ENCODE measurements at regions not wholly inside any gene's neighbourhood (a gene's known extent, or its start where the extent isn't known, plus 50 kb on each side); places are given as distances from the start of the nearest gene placed in this dataset.

DNA sequence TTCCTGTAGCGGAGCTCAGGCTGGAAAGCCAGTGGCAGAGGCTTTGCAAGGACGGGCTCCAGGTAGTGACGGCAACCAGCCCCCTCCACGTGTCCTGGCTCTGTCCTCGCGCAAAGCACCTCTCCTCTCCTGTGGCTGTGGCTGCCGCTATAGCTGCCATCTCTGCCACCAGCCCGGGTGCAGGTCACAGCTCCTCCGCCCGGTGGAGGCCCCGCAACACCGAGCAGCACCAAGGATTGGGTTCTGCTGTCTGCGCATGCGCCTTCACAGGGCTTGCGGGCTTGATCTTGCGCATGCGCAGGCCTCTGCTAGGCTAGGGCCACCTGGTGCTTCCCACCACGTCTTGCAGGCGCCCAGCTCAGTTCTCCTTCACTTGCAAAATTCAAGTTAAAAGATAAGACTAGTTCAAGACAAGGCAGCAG lies 625.4 kb downstream of the QKI start:
- no peak for DNase-seq (ENCODE audit: low read depth)

DNA sequence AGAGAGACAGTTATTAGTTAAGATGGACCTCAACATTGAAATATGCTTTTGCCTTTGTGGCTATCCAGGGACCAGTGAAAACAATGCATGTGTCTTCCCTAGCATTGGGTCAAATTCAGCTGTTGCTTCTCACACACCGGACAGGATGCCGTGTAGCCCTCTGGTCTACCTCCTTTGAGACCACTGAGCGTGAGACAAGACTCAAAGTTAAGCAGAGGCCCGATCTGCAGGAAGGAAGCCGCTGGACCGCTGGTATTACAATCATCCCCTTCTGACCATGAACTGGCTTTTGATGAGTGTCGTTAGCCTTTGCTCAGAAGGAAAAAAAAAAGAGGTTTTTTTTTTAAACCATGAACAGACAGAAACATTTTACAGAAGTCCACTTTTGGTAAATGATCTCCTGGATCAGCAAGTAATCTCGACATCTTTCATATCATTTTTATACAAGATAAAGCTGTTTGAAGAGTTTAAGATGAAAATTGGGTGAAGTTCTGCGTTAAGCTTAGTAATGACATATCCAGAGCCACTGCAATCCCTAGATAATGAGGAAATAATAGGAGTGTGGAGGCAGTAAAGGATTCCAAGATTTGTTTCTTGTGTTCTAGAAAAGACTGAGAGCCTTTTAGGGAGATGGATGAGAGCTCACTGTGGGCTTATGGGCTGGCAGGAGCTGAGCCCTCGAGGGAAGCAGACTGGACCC lies 622.8 kb downstream of the QKI start:
- DNase-seq (ENCODE audit: low read depth) = no peak

DNA sequence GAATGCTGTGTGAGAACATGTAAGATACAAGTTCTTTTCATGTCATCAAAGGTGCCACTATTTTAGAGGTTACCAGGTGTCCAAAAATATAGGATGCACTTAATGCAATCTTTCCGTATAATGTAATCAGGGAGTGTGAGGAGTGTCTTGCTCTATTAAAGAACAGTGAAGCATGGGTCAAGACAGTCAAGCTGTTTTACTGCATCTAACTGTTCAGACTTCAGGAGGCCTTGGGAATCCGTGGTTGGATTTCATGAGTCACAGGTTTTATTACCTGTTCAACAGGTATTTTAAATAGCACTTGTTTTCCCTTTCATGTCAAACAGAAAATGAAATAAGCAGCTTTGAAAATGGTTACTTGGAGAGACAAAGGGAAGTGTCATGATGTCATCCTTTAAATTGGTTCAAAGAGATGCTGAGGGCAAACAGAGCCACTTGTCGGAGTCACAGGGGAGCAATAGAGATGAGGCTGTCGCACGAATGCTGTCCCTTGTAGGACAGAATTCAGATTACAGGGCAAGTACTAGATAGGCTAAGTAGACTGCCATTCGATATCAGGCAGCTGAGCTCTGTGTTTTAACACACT lies 621.5 kb downstream of the QKI start:
- no peak for DNase-seq (ENCODE audit: low read depth)

DNA sequence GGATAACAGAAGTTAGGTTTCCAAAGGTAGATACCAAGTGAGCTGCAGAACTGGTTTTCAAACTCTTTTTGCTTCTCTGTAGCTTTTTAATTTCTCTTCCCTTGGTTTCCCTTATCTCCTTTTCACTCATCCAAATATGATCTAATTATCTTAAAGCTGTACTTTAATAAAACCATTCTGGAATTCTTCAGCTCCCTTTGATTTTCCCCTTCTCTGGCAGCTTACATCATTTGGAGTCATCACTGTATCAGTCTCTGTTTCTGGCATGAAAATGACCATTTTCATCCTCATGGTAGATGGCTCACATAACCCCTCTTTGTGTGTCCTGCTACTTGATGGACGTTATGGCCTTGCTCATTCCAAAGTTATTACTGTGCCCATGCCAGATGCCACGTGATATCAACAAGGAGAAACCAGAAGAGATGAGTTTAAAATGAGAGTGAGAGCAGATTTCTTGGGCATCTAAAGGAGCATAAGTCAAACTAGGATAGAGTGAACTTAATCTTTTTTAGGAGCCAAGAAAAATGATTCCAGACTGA lies 620.2 kb downstream of the QKI start:
- DNase-seq (ENCODE audit: low read depth) = no peak

DNA sequence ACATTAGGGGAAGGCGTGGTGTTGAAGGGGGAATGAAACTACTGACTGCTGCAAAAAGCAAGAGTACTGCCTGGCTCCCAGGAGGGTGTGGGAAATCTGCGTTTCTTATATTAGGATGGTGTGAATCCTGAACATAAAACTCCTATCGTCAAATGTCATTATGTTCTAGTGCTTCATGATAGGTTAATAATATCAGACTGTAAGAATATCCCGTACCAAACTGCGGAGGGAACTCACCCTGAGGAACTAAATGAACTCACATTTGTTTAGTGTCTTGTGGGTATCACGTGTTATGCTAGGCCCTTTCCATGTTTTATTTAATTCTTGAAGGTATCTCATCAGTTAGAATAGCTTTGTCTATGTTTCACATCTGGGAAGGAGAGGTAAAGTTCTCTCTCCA lies 610.7 kb downstream of the QKI start:
- no peak for DNase-seq (ENCODE audit: low read depth)

- peak; percentile 26 for DNase-seq (ENCODE audit: low read depth)
These were observed 609.0 kb downstream of the QKI start for GRCh38 chr6:164023535-164023934.

DNA sequence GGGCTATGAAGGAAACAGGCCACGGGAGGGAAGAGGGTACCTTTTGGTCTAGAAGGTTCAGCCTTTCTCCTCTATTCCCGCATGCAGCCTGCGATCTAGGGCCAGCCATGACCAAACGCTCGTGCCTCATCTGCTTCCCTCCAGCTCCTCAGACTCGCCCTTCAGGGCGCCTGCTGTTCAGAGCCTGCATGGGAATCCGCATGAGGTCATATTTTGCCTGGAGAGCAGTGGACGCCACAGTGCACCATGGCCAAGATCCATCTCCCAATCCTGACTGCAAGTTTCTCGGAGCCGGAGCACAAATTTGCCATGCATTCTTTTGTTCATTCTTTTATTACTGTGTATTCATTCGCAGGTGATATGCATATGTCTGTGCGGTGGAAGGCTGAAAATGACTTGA lies 608.1 kb downstream of the QKI start:
- DNase-seq (ENCODE audit: low read depth) = peak; percentile 42

- DNase-seq (ENCODE audit: low read depth) = no peak
These were observed 607.2 kb downstream of the QKI start for GRCh38 chr6:164021589-164022250.

- no peak for DNase-seq (ENCODE audit: low read depth)
These were observed 605.6 kb downstream of the QKI start for GRCh38 chr6:164020142-164020541.

DNA sequence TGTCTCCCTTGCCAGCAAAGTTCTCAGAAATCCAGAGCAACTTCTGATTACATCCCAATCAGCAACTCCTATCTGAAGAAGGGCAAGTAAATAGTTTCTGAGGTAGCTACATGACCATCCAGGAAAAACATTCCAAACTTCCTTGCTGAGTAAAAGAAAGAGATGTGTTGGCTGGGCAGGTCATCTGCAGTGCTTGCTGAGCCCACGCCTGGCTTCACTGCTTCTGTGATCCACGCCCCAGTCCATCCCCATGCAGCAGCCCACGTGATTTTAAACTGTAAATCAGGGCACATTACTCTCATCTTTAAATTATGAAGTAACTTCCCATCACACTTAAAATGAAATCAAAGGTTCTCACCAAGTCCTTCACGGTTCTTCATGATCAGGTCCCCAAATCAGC lies 603.6 kb downstream of the QKI start:
- DNase-seq (ENCODE audit: low read depth) = no peak

GRCh38 chr6:164016056-164016455 lies 601.5 kb downstream of the QKI start:
- no peak for DNase-seq (ENCODE audit: low read depth)

DNA sequence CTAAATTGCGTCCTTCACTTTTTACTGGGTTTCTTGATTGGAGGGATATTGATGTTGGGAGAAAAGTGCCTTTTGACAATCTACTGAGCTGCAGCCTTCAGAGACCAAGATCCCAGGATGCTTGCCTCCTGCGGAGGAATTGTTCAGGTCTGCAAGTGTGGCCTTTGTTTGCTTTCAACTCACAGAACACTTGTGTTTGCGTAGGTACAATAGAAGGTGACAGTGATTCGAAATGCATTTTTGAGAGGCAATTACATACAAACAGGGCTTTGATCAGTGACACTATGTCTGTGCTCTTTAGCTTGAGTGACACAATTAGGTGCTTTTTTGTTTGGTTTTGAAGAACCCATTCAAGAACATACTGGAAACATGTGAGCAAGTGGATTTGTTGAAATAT lies 600.6 kb downstream of the QKI start:
- no peak for DNase-seq (ENCODE audit: low read depth)

- DNase-seq (ENCODE audit: low read depth) = no peak
These were observed 600.0 kb downstream of the QKI start for GRCh38 chr6:164014346-164015087.

GRCh38 chr6:164013480-164014208 lies 599.1 kb downstream of the QKI start:
- DNase-seq (ENCODE audit: low read depth) = no peak

DNA sequence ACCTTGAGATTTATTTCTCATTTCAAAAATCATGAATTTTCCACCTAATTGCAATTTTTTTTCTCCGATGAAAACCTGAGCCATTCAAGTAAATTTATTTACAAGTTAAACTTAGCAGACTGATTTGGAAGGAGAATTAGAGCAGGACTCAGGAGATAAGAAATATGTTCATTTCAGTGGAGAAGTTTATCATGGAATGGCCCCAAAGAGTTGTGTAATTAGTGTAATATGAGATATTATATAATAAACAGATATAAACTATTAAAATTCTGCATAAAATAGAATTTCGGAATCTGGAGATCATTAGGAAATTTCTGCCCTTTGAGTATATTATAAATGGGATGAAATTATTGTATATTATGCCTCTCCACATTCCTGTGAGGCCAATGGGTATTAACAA lies 596.8 kb downstream of the QKI start:
- DNase-seq (ENCODE audit: low read depth) = no peak

- no peak for DNase-seq (ENCODE audit: low read depth)
These were observed 596.1 kb downstream of the QKI start for GRCh38 chr6:164010441-164011103.

DNA sequence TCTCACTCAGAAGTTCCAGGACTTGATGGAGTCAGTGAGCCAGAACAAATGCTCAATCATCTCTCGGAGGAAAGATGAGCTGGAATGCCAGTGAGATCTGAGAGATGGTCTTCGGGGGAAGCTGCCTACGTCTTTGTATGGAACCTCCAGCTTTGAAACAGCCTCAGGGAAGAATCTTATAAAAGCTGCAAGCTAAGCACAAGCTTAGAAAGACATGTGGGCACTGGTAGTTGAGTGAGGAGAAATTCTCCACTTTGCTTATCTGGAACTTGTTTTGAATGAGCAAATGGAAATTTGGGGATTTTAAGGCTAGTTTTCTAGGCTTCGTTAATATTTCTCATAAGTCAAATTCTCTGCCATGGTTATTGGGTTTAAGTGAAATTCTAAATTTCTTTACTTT lies 594.4 kb downstream of the QKI start:
- no peak for DNase-seq (ENCODE audit: low read depth)

DNA sequence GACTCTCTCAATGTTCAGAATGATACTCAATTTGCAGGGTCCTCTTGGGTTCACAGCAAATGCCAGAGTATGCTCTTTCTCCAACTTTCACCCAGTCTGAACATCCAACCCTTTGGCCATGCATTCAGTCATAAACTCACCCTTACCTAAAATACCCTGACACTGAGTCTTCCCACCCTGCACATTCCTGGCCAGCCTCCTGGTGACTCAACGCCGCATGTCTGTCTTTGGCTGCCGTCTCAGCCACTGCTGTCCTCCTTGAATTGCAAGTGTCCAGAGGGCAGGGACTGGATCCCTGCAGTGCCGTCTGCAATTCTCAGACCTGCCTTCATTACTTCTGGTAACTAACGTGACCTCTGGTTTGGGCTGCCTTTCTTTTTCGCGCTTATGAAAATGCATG lies 593.4 kb downstream of the QKI start:
- no peak for DNase-seq (ENCODE audit: low read depth)

- DNase-seq (ENCODE audit: low read depth) = no peak
These were observed 591.9 kb downstream of the QKI start for GRCh38 chr6:164006459-164006858.

DNA sequence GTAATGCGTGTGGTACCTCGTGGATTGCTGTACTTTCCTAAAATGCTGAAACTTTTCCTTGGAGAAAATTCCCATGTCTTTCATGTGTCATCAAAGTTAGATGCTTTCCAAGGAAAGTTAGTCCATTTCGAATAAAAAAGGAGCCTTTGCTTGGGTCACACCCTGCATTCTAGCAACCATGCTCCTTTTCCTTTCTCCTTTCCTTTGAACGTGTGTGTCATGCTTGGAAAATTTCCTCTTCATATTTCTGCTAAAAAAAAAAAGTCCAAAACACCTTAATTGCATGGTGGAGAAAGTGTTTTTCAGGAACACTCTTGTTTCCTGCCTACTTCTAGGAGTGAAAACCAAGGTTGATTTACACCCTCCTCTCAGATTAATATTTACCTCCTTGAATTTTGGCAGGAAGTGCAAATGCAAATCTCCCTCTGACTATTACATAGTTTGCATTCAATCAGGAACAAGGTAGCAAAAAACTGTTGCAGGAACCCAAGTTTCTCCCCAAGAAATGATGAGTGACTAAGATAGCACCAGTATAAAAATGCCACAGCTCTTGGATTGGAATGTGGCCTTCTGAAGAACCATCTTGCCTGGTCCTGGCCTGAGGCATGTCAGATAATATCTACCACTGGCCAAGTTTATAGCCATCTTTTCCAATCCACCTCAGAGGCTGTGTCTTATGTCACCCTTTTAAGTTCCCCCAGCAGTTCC lies 590.6 kb downstream of the QKI start:
- DNase-seq (ENCODE audit: low read depth) = no peak
